GM12865 (cell line): ENCODE measurements at regions not wholly inside any gene's neighbourhood (a gene's known extent, or its start where the extent isn't known, plus 50 kb on each side); places are given as distances from the start of the nearest gene placed in this dataset.

Experiments
- DNase-seq: peaks from one replicate; pipeline ENCODE4 v3.0.0; 2010; ENCODE audit warnings: low read depth
- H3K4me3 ChIP-seq: 2 replicates; pipeline ENCODE4 v1.5.1; 2011; ENCODE audit warnings: mild to moderate bottlenecking, low read depth, low read length, control low read depth
- CTCF ChIP-seq: IDR thresholded peaks from 2 replicates; pipeline ENCODE4 v1.5.1; 2011; ENCODE audit warnings: low read length, control low read depth, low read depth, inconsistent platforms; ENCODE audit not compliant: insufficient read depth; ENCODE audit errors: missing control alignments

- TF ChIP-seq CTCF: no peak
- no peak for DNase-seq
These were observed 209.7 kb upstream of the STEAP4 start for GRCh38 chr7:88516429-88516828.

GRCh38 chr7:88515301-88515700 lies 208.6 kb upstream of the STEAP4 start:
- TF ChIP-seq CTCF: no peak
- no peak overlapping the region for H3K4me3 ChIP-seq
- no peak for DNase-seq

More at GRCh38 chr7:88516429-88516828, 209.7 kb upstream of the STEAP4 start:
- no peak overlapping the region for H3K4me3 ChIP-seq

- DNase-seq: no peak
- H3K4me3 ChIP-seq: no peak overlapping the region
- TF ChIP-seq CTCF: no peak
These were observed 202.6 kb upstream of the STEAP4 start for GRCh38 chr7:88509341-88509740.

- DNase-seq: no peak
- no peak overlapping the region for H3K4me3 ChIP-seq
- no peak for TF ChIP-seq CTCF
These were observed 193.4 kb upstream of the STEAP4 start for GRCh38 chr7:88500131-88500530.

- TF ChIP-seq CTCF: no peak
- no peak for DNase-seq
- H3K4me3 ChIP-seq: no peak overlapping the region
These were observed 189.4 kb upstream of the STEAP4 start for GRCh38 chr7:88495881-88496725.

- no peak for DNase-seq
- H3K4me3 ChIP-seq: no peak overlapping the region
- no peak for TF ChIP-seq CTCF
These were observed 185.5 kb upstream of the STEAP4 start for GRCh38 chr7:88492153-88492552.

GRCh38 chr7:88490874-88491273 lies 184.2 kb upstream of the STEAP4 start:
- no peak for DNase-seq
- no peak for TF ChIP-seq CTCF
- H3K4me3 ChIP-seq: no peak overlapping the region
